Loucy (cell line): ENCODE measurements at regions not wholly inside any gene's neighbourhood (a gene's known extent, or its start where the extent isn't known, plus 50 kb on each side); places are given as distances from the start of the nearest gene placed in this dataset.

Experiments used
- EZH2phosphoT487 ChIP-seq: fragments of 200-600 bp; IDR thresholded peaks from 2 replicates; pipeline ENCODE4 v1.6.1; 2018; ENCODE audit warnings: antibody characterized with exemption, mild to moderate bottlenecking, moderate library complexity, borderline replicate concordance
- TF ChIP-seq, protein P1 (sequence below): fragments of 200-600 bp; sonication (generic); conservative IDR thresholded peaks from 2 replicates; pipeline ENCODE4 v1.5.1; 2014; ENCODE audit warnings: mild to moderate bottlenecking, antibody characterized with exemption, low read length

DNA sequence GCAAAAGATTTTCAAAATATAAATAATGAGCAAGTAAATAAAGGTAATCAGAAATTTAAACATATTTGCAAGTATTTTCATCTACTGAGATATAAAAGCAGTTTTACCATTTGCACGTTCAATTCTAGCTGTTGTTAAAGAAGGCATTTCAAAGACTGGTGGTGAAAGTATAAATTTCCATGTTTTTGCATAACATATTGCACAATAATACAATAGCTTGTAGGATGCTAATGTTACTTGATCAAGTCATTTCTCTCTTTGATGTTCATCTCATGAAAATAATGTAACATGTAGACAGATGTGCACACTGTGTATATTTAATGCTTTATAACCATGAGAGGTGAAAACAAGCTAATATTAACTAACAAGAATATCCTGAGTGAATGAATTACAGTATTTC is 651.9 kb downstream of the CDH9 start:
- TF ChIP-seq, protein P1, sequence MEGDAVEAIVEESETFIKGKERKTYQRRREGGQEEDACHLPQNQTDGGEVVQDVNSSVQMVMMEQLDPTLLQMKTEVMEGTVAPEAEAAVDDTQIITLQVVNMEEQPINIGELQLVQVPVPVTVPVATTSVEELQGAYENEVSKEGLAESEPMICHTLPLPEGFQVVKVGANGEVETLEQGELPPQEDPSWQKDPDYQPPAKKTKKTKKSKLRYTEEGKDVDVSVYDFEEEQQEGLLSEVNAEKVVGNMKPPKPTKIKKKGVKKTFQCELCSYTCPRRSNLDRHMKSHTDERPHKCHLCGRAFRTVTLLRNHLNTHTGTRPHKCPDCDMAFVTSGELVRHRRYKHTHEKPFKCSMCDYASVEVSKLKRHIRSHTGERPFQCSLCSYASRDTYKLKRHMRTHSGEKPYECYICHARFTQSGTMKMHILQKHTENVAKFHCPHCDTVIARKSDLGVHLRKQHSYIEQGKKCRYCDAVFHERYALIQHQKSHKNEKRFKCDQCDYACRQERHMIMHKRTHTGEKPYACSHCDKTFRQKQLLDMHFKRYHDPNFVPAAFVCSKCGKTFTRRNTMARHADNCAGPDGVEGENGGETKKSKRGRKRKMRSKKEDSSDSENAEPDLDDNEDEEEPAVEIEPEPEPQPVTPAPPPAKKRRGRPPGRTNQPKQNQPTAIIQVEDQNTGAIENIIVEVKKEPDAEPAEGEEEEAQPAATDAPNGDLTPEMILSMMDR = no peak
- no peak for TF ChIP-seq EZH2phosphoT487
